ENCODE measurements at regions not wholly inside any gene's neighbourhood (a gene's known extent, or its start where the extent isn't known, plus 50 kb on each side); places are given as distances from the start of the nearest gene placed in this dataset.

DNA sequence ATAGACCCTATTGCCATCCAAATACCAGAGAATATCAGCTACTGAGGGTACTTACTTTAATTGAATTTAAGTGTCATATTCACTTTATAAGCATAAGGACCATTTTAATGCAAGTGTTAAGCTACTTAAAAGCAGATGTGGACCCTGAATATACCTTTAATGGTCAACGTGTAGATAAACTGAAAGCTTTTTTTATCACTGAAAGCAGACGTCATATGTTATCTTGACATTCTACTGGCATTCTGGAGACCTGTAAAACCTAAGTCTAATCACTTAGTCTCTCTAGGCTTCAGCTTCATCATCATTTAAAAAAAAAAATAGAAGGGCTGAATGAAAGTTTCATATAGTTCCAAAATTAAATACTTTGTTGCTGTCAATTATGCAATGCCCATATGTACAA, 116.5 kb downstream of the ELAPOR2 start:
- DNase-seq: no peak

DNA sequence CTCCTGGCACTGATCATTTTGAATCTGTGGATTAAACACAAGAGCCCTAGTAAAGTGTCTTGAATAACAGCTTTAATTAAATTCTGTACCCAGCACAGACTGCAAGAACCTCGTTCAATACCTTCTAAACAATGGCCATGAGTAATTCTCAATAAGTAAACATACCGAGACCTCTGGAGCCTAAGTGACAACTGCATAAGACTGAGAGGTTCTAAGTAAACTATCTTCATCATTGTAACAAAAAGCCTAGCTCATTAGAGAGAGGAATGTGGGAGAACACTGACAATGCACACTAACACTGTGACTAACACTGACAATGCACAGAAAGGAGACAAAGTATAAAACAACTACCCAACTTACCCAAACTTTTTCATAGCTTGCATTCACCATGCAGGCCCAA, 117.4 kb downstream of the ELAPOR2 start:
- DNase-seq: no peak

DNA sequence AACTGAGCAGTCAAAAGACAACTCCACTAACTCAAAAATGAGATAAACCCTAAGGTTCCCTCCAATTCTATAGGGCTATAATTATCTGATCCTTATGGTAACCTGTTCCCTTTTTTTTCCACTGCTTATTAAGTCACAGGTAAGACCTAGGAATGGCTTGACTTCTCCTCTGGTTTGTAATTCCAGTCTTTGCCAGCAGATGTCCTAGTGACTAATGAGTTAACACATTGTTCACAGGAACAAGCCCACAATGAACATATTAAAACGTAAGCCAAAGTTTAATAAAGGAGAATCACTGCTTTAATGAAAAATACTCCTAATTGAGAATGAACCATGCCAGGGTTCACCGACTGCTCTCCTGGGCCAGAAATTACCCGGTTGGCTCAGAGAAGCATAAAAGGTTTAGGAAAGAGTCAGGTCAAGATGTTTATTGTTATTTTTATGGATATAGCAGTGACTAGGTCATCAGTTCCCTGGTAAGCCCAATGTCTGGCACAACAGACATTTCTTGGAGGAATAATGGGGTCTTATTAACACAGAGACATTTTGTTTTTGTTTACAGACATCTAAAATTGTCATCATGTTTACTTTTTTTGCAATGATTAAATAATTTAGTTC, 120.1 kb downstream of the ELAPOR2 start:
- DNase-seq: peak; percentile 27

DNA sequence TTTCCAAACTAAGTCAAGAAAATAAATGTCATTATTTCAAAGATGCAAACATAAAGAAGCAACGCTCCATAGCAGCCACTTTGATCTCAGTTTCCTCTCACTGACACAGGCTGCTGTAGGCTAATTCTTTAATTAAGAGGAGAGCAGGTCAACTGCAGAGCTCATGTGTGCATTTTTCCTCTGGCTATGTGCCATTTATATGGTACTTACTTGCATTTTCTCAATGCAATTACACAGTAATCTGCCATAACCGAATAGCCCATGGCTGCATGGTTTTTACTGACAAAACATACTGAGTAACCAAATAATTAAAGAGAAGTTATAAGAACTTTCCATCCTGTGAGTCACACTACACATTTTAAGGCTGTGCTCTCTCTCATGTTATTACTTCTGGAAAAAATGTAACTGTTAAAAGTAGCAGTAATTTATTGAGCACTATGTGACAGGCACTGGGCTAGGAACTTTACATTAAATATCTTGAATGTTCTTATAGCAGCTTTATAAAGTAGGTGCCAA, 122.0 kb downstream of the ELAPOR2 start:
- DNase-seq: no peak

DNA sequence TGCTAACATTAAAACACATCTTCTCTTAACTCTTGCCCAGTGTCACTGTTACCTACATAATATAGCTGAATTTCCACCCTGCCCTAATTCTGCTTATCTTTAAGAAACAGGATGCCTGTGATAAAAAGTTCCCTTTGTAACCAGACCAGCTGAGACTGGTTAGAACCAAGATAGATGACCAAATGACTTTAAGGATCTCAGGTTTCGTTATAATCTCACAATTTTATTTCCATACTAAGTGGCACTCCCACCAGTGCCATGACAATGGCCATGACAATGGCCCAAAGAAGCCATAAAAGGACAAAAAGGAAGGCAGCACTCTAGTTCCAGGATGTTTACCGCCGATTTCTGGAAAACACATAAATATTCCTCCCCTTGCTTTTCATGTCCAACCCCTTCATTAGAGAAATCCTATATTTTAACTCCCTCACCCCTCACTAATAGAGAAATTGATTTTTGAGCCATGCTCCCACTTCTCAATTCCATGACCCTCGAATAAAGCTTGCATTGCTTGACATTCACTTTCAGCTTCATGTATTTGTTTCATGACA, 126.1 kb downstream of the ELAPOR2 start:
- no peak for DNase-seq

DNA sequence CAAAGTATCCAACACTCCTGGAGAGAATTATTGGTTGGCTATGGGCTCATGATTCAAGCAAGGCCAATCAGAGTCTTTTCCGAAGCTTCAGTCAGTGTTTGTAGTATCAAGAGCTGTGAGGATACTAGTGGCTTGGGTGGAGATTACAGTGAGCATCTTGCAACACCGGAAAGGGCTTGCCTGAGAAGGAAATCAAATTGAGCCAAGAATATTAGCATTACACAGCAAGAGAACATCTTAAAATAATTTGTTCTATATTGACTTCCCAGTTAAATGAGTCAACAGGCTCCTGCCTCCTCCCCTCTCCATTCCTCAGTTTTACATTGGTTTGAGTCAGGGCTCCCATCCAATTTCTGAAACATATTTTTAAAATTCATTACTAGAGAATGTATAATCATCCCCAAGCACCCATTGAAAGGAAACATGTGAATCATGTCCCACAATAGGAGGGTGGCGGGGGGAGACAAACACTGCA, 127.4 kb downstream of the ELAPOR2 start:
- DNase-seq: no peak

DNA sequence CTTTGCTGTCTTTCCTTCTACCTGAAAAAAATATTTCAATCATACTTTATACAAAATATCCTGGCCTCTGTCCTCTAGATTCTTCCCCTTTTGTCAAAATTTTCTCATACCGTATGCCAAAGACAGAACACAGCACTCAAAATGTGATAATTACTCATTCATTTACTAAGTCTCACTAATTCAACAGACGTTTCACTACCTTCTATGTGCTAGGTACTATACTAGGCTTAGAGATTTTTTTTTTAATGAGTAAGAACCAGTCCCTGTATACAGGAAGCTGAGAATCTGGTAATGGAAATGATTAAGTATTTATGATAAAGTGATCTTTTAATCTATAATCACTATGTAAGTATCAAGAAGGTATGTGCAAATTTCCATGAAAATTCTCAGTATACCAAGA, 128.0 kb downstream of the ELAPOR2 start:
- DNase-seq: no peak

DNA sequence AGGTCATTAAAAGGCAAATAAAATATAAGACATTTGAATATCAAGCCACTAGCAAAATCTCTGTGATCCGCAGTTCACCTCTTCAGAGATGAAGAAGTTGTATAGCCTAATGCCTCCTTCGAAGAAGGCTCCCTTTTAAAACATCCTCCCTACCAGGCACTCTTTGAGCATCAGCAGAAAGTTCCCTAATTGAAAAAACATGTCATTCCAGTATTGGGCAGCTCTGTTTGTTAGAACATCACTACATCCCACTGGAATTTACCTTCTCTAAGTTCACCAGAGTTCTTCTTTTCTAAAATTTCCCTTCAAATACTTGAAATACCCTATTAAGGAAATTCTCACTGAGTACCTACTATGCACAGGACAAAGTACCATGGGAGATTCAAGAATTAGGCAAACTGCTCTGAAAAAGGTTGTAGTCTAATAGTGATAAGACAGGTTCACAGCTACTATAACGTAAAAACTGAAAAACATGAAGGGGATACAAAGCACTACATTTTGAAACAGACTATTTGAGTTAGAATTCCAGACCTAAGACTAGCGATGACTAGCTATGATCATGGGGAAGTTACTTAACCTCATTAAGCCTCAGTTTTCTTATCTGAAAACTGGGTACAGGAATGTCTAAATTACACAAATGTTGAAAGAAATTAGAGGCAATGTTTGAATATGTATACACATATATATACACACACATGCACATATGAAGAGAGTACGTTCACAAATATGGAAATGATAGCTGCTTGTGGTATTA, 128.7 kb downstream of the ELAPOR2 start:
- no peak for DNase-seq

DNA sequence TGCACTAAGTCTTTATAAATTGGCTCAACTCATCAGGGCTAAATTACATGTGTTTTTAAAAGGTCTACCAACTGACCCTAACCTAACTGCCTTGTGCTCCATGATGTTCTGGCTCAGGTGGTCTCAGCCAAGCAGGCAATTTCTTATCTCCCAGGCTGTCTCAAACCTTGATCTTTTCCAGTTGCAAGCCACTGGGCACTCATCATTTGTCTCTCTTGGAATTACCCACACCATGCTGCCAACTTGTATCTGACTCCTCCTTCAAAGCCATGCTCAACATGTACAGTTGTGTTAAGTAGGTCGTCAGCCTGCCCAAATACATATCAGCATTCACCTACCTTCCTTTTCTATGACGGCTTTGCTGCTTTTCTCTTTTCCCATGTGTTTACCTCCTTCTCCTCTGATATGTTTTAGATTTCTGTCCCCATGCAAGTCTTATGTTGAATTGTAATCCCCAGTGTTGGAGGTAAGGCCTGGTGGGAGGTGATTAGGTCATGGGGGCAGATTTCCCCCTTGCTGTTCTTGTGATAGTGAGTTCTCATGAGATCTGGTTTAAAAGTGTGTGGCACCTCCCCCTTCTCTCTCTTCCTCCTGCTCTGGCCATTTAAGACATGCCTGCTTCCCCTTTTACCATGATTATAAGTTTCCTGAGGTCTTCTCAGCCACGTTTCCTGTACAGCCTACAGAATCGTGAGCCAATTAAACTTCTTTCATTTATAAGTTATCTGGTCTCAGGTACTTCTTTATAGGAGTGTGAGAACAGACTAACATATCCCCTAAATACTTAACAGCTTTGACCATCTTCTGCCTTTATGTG, 130.0 kb downstream of the ELAPOR2 start:
- DNase-seq: no peak

DNA sequence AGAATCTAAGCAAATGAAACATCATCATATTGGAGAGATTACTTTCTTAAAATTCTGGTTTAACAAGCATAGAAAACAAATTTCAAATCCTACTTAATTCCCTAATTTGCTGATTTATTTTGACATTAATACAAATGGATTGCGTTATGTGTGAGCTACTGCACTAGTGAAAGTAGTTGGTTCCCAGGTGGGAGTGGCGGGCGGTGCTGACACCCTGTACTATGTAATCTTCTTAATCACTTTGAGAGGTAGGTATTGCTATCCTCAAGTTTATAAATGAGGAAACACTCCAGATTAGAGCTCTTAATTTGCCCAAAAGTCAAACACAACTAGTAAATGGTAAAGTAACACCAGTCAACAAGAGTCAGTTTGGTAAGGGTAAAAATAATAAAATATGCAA, 131.1 kb downstream of the ELAPOR2 start:
- DNase-seq: no peak

DNA sequence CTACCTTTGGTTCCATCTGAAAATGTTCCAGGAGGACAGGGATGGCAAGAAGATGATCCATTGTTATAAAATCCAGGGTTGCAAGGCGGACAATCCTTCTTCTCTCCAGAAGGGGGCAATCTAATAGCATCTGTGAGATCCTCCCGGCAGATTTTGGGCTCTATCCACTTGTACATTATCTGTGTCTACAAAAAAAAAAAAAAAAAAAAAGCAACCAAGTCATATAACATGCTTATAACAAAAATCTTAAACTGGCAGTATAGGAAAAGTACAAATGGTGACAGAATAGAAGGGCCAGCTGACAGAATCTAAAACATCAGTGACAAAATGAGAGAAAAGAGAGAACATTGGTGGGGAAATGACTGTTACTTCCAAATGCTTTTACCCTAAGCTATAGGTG, 132.7 kb downstream of the ELAPOR2 start:
- DNase-seq: no peak

DNA sequence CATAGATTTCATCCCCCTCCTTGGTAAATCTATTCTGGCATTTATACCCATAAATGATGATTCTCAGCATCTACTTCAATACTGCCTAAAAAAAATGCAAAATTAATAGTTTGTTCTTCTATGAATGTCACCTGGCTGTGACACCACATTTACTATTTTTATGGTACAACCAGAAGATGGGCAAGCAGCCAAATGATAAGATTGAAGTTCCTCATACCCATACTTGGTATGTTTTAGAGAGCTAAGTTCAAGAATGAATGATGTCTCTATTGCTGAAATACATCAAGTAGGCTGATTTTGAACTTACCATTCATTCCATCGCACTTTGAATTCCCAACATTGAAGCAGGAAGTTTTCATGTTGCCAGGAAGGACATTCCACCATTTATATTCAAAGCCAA, 134.2 kb downstream of the ELAPOR2 start:
- DNase-seq: no peak

DNA sequence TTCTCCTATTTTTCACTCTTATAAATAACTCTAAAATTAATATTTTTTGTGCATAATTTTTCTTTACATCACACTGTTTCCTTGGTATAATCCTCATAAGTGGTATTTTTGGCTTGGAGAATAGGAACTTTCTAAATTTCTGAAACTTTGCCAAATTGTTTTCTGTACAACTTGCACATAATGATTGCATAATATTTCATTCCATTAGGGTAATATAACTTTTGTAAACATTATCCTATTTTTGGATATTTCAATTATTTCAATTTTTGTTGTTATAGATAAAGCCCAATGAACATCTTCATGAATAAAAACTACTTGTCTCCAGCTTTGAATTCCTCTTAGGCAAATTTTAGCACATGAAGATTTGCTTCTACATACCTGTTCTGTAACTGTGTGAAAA, 135.9 kb downstream of the ELAPOR2 start:
- no peak for DNase-seq

DNA sequence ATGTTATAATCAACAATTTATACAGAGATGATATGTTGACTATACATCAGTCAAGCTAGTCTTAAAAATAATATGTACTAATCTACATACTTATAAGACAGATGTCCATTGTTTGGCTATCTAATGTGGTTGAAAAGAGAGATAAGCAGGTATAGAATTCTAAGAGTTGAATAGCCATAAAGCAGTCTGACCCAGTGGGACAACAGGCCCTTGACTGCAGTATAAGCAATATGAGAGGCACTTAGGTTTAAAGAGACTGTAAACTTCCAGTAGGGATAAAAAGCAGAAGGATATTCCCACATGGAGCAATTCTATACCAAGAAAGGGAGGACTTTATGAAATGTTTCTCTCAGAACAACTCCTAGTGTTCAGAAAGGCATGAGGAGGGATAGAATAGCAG, 139.3 kb downstream of the ELAPOR2 start:
- no peak for DNase-seq

DNA sequence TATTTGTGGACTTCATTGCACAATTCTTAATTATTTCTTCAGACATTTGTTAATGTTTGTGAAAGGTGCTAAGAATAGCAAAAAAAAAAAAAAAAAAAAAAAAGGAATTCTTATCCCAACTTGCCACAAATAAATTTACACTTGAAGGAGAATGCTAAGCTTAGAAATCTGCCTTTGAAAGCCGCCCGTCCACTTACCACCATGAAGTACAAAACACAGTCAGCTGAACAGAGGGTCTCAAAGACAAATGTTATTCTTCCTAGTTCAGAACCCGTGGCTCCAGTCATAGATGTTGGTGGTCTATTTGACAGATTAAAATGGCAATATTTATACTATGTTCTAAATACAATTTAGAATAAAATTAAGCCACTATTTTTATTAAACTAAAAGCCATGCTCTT, 141.2 kb downstream of the ELAPOR2 start:
- DNase-seq: no peak

DNA sequence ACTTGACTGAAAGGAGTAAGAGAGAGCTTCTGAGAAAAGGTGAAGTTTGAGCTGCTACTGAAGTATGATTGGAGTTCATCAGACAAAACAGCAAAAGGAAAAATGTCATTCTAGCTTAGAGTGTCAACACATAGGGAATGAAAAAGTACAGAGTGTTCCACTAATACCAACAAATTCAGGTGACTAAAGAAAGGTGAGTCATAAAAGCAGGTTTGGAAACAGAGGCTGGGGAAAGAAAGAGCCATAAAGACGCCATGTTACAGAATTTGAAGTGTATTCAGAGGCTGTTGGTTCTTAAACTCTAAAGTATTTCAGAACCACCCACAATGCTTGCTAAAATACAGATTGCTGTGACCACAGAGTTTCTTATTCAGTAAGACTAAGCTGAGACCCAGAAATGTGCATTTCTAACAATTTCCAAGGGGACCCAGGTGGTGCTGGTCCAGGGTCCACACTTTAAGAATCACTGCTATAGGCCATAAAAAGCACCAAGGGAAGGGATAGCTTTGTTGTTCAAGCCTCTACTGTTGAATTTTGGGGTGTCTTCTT, 143.1 kb downstream of the ELAPOR2 start:
- no peak for DNase-seq

DNA sequence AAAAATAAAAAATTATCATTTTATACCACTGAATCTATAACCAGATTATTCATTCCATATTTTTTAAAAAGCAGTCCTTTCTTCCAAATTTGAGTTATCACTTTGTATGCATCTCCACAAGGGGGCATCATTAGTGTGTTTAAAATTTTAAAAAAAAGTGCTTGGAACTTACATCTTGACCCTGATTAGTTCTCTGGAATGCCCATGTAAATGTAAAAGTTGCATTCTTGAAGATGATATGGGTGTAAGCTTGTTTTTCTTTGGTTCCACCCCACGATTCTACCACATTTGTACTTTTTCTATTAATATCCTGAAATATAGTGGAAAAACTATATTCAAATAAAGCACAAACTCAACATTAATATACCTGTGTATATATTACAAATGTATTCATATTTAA, 144.9 kb downstream of the ELAPOR2 start:
- DNase-seq: no peak
